ENCODE measurements at regions not wholly inside any gene's neighbourhood (a gene's known extent, or its start where the extent isn't known, plus 50 kb on each side); places are given as distances from the start of the nearest gene placed in this dataset.

DNA sequence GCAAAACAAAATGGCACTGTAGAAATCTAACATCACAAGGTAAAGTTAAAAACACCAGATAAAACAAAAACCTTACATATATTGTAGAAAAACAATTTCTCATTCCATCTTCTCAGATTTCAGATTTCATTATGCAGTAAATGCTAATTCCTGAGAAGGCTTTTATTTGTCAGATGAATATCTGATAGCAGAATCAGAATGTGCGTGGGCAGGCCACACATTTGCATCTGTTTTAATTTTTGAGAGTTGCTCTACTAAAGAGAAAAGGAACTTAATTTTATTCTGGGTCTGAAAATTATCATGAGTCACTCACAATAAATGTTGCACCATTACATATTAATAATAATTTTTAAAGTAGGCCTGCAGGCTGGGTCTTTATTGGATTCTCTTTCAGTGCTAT, 329.3 kb upstream of the SPTLC3 start:
- no peaks in the 10 kb centered on the region for H3K27me3 Mint-ChIP-seq
- H3K4me3 Mint-ChIP-seq, result no peak overlapping the region
- no peak for DNase-seq (ENCODE audit: extremely low spot score, unreplicated experiment)
- TF ChIP-seq, protein P1, sequence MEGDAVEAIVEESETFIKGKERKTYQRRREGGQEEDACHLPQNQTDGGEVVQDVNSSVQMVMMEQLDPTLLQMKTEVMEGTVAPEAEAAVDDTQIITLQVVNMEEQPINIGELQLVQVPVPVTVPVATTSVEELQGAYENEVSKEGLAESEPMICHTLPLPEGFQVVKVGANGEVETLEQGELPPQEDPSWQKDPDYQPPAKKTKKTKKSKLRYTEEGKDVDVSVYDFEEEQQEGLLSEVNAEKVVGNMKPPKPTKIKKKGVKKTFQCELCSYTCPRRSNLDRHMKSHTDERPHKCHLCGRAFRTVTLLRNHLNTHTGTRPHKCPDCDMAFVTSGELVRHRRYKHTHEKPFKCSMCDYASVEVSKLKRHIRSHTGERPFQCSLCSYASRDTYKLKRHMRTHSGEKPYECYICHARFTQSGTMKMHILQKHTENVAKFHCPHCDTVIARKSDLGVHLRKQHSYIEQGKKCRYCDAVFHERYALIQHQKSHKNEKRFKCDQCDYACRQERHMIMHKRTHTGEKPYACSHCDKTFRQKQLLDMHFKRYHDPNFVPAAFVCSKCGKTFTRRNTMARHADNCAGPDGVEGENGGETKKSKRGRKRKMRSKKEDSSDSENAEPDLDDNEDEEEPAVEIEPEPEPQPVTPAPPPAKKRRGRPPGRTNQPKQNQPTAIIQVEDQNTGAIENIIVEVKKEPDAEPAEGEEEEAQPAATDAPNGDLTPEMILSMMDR (conservative IDR thresholded peaks at IDR 0.05), result no peak
- H3K9me3 Mint-ChIP-seq, result no peaks in the 10 kb centered on the region
- no peaks in the 10 kb centered on the region for H3K36me3 Mint-ChIP-seq
- H3K27ac Mint-ChIP-seq, result no peak overlapping the region
- H3K4me1 Mint-ChIP-seq (ENCODE audit: unreplicated experiment), result no peaks in the 10 kb centered on the region

DNA sequence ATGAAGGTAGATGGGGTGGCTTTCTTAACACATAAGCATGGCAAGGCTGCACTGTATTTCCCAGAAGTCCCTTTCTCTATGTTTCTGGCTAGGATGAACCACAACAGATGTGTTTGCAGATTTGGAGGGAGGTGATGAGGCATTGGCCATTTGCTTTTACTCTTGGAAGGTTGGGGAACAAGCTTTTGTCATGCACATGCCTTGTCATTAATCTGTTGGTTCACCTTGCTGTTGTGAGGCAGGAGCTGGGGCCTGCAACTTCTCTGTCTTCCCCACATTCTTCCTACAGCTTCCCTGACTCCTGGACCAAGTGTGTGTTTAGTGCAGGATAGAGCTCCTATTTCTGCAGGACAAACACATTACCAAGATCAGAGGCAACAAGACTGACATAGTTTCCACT, 326.2 kb upstream of the SPTLC3 start:
- Mint-ChIP-seq H3K4me1 (ENCODE audit: unreplicated experiment) (no peaks in the 10 kb centered on the region), H3K27ac (no peak overlapping the region), H3K27me3 (no peaks in the 10 kb centered on the region), H3K4me3 (no peak overlapping the region), H3K9me3 (no peaks in the 10 kb centered on the region), H3K36me3 (no peaks in the 10 kb centered on the region)
- DNase-seq (ENCODE audit: extremely low spot score, unreplicated experiment), result no peak
- TF ChIP-seq, protein P1 (conservative IDR thresholded peaks at IDR 0.05), result no peak

DNA sequence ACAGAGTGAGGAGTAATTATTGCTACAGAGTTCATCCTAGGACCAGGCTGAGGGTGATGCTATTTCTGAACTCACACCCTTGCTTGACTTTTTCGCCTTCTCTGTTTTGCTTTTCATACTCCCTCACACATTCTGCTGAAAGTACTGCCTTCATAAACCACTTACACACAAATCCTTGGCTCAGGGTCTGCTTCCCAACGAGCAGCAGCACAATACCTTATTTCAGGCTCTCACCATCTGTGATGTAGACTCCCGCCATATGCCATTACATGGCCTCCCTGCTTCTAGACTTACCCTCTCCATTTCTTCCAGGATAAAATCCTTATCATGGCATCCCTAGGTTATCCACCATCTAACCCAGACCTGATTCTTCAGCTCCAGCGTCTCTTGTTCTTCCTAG, 321.3 kb upstream of the SPTLC3 start:
- no peaks in the 10 kb centered on the region for H3K36me3 Mint-ChIP-seq
- no peak for DNase-seq (ENCODE audit: extremely low spot score, unreplicated experiment)
- TF ChIP-seq, protein P1 (conservative IDR thresholded peaks at IDR 0.05), result no peak
- no peak overlapping the region for H3K27ac Mint-ChIP-seq
- no peaks in the 10 kb centered on the region for H3K27me3 Mint-ChIP-seq
- H3K4me3 Mint-ChIP-seq, result no peak overlapping the region
- H3K4me1 Mint-ChIP-seq (ENCODE audit: unreplicated experiment), result no peaks in the 10 kb centered on the region
- H3K9me3 Mint-ChIP-seq, result no peaks in the 10 kb centered on the region

DNA sequence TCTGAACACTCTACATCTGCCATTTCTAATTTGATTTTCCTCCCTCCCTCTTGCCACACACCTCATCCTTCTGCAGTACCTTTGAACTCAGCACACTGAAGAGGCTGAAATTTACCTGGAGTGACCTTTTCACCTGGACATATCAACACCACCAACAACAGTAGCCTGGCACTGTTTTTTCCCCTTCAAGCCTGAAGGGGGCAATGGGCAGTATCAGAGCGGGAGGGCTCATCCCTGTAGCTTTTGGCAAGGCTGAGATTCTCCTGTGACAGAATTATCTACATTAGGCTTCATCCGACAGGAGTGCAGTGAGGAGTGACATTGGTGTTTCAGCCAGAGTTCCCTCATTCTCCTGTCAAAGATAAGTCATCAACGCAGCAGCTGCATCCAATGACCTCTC, 312.8 kb upstream of the SPTLC3 start:
- Mint-ChIP-seq H3K36me3 (no peaks in the 10 kb centered on the region), H3K9me3 (no peaks in the 10 kb centered on the region), H3K4me1 (ENCODE audit: unreplicated experiment) (peaks cover 8% of the 10 kb centered on the region), H3K27ac (no peak overlapping the region), H3K27me3 (peaks cover 8% of the 10 kb centered on the region), H3K4me3 (no peak overlapping the region)
- TF ChIP-seq, protein P1 (conservative IDR thresholded peaks at IDR 0.05), result no peak
- DNase-seq (ENCODE audit: extremely low spot score, unreplicated experiment), result no peak

DNA sequence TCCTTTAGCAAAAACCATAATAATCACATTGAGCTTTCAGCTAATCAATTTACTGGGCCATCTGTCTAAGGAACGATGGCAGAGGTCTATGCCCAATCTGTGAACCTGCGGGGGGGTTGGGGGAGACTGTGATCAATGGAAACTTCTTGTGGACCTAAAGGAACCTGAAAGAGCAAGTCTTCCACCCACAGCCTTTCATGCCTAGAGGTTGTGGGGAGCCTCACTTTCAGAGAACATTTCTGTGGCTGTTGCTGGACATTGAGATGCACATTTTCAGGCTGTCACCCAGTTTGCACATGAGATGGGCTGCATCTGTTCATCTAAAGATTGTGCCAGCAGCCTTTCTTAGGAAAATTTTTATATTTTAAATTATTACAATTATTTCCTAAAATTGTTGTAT, 310.0 kb upstream of the SPTLC3 start:
- Mint-ChIP-seq H3K4me1 (ENCODE audit: unreplicated experiment) (peaks cover 8% of the 10 kb centered on the region), H3K27ac (no peak overlapping the region), H3K4me3 (no peak overlapping the region), H3K9me3 (peaks cover 3% of the 10 kb centered on the region), H3K36me3 (no peaks in the 10 kb centered on the region), H3K27me3 (peaks cover 8% of the 10 kb centered on the region)
- DNase-seq (ENCODE audit: extremely low spot score, unreplicated experiment), result no peak
- TF ChIP-seq, protein P1 (conservative IDR thresholded peaks at IDR 0.05), result no peak

Measured in type B pancreatic cell (in vitro differentiated cells).